ENCODE measurements at regions not wholly inside any gene's neighbourhood (a gene's known extent, or its start where the extent isn't known, plus 50 kb on each side); places are given as distances from the start of the nearest gene placed in this dataset.

DNA sequence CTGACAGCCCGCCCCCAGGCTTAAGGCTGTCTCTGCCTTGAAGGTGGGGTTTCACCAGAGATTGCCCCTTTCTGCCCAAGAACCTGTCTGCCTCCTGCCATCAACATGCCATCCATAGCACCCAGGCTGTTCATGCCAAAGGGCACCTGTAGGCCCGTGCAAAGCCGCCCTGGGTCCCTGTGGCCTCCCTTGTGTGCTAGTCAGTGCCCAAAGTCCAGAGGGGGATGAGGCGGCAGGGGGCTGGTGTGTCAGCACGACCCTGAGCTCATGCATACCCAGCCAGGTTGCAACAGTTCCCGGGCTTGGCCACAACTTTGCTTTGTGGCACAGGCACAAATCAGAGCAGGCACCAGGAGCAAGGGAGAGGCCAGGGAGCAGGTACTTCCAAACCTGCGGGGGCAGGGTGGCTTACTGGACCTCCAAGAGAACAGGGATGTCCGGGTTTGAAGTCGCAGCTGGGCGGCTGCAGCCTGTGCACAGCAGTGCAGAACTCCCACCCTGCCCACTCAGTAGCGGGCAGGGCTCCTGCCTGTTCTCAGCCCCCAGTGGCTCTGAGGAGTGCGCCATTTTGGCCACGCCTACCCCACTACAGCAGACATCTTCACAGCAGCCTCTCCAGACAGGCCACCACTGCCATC, 671.1 kb upstream of the GRM3 start:
- no peak for DNase-seq
- Mint-ChIP-seq H3K27ac (no peak overlapping the region), H3K4me3 (no peak overlapping the region), H3K4me1 (ENCODE audit: low read depth) (no peaks in the 10 kb centered on the region), H3K36me3 (ENCODE audit: low read depth) (no peaks in the 10 kb centered on the region), H3K9me3 (peaks cover 23% of the 10 kb centered on the region), H3K27me3 (ENCODE audit: insufficient read depth) (no peaks in the 10 kb centered on the region; the same call in 1 of the 2 replicates)
- no peak for TF ChIP-seq CTCF (IDR thresholded peaks at IDR 0.05)

DNA sequence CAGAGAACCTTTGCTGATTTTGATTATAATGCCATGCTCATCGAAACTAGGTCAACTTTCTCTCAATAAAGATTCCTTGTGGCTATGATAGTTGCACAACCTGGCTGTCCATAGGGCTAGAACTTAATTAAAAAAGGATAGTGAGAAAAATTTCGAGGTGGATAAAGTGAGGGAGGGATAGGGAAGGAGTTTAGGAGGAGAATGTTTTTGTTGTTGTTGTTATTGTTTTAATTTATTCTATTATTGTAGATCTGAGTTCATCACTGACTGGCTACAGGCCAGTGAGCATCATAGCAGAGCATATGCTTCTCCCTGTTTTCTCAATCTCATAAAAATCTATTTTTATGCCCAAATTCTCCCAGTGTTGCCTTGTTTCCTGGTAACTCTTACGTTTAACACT, 688.7 kb upstream of the GRM3 start:
- Mint-ChIP-seq H3K27ac (no peak overlapping the region), H3K36me3 (ENCODE audit: low read depth) (no peaks in the 10 kb centered on the region), H3K4me3 (no peak overlapping the region), H3K4me1 (ENCODE audit: low read depth) (no peaks in the 10 kb centered on the region), H3K27me3 (ENCODE audit: insufficient read depth) (no peaks in the 10 kb centered on the region), H3K9me3 (peaks cover 36% of the 10 kb centered on the region)
- DNase-seq = no peak
- TF ChIP-seq CTCF (IDR thresholded peaks at IDR 0.05) = no peak

DNA sequence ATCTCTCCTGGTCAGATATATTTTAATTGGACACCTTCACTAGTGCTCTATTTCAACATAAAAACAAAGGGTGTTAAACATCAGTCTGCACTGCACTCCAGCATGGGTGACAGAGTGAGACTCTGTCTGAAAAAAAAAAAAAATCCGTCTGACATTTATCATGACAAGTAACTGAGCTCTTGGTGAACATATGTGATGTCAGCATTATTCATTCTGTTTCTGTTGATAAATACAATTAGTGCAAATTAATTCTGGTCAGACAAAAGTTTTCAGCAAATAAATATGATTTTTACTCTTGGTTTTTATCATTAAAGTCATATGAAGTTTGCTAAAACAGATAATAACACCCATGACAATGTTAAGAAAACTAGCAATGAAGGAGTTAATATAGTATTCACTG, 692.8 kb upstream of the GRM3 start:
- H3K27me3 Mint-ChIP-seq (ENCODE audit: insufficient read depth) = no peaks in the 10 kb centered on the region
- TF ChIP-seq CTCF (IDR thresholded peaks at IDR 0.05) = no peak
- peaks cover 59% of the 10 kb centered on the region for H3K9me3 Mint-ChIP-seq
- DNase-seq = no peak
- H3K4me1 Mint-ChIP-seq (ENCODE audit: low read depth) = no peaks in the 10 kb centered on the region
- H3K27ac Mint-ChIP-seq = no peak overlapping the region
- no peak overlapping the region for H3K4me3 Mint-ChIP-seq
- H3K36me3 Mint-ChIP-seq (ENCODE audit: low read depth) = no peaks in the 10 kb centered on the region

GRCh38 chr7:85950418-85950817, 693.3 kb upstream of the GRM3 start:
- no peaks in the 10 kb centered on the region for H3K4me1 Mint-ChIP-seq (ENCODE audit: low read depth)
- no peaks in the 10 kb centered on the region for H3K36me3 Mint-ChIP-seq (ENCODE audit: low read depth)
- H3K27ac Mint-ChIP-seq = no peak overlapping the region
- H3K27me3 Mint-ChIP-seq (ENCODE audit: insufficient read depth) = no peaks in the 10 kb centered on the region
- H3K9me3 Mint-ChIP-seq = peaks cover 60% of the 10 kb centered on the region
- no peak overlapping the region for H3K4me3 Mint-ChIP-seq
- TF ChIP-seq CTCF (IDR thresholded peaks at IDR 0.05) = no peak
- DNase-seq = no peak

GRCh38 chr7:85947767-85948166, 695.9 kb upstream of the GRM3 start:
- TF ChIP-seq CTCF (IDR thresholded peaks at IDR 0.05) = no peak
- Mint-ChIP-seq H3K36me3 (ENCODE audit: low read depth) (no peaks in the 10 kb centered on the region), H3K27me3 (ENCODE audit: insufficient read depth) (no peaks in the 10 kb centered on the region), H3K4me3 (no peak overlapping the region), H3K27ac (no peak overlapping the region), H3K4me1 (ENCODE audit: low read depth) (no peaks in the 10 kb centered on the region), H3K9me3 (peaks cover 69% of the 10 kb centered on the region)
- DNase-seq = no peak

DNA sequence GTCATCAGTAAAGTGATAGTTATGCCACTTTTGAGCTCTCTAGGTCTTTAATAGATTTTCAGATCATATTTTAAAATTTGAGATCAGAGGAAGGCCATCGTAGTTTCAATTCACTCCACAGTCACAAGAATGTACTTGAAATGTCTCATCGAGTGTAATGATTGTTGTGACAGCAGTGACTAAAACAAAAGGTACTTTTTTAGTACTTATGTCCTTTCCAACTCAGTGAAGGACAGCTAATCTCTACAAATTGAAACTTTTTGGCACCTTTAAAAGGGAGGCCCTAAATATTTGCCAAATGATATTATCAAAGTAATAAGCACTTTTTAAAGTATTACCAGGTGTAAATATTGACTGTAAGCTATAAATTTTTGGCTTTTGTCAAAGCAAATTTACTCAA, 702.9 kb upstream of the GRM3 start:
- H3K27ac Mint-ChIP-seq = no peak overlapping the region
- H3K36me3 Mint-ChIP-seq (ENCODE audit: low read depth) = 0 out of 2 replicates have a peak, but pooled peaks cover 4% of the 10 kb centered on the region
- TF ChIP-seq CTCF (IDR thresholded peaks at IDR 0.05) = no peak
- no peaks in the 10 kb centered on the region for H3K27me3 Mint-ChIP-seq (ENCODE audit: insufficient read depth)
- H3K4me1 Mint-ChIP-seq (ENCODE audit: low read depth) = no peaks in the 10 kb centered on the region
- H3K9me3 Mint-ChIP-seq = peaks cover 28% of the 10 kb centered on the region
- DNase-seq = no peak
- no peak overlapping the region for H3K4me3 Mint-ChIP-seq
